Endodermal cell (in vitro differentiated cells): ENCODE measurements at regions not wholly inside any gene's neighbourhood (a gene's known extent, or its start where the extent isn't known, plus 50 kb on each side); places are given as distances from the start of the nearest gene placed in this dataset.
A peak's percentile ranks its signal among the peaks of the same experiment; 100 is the strongest.

Experiments
- DNase-seq: peaks from one replicate; pipeline ENCODE4 v3.0.0-alpha.2; 2017
- H3K27ac ChIP-seq: 2 replicates; pipeline ENCODE4 v1.5.1; 2013; ENCODE audit warnings: mild to moderate bottlenecking, low read depth, low read length, moderate library complexity
- H3K27me3 ChIP-seq: 2 replicates; pipeline ENCODE4 v1.6.1; 2013; ENCODE audit warnings: mild to moderate bottlenecking, low read length, moderate library complexity; ENCODE audit not compliant: insufficient read depth, control insufficient read depth, poor library complexity, severe bottlenecking
- H3K36me3 ChIP-seq: 2 replicates; pipeline ENCODE4 v1.7.0; 2013; ENCODE audit warnings: mild to moderate bottlenecking, low read length, moderate library complexity; ENCODE audit not compliant: control insufficient read depth, insufficient read depth
- H3K4me1 ChIP-seq: one replicate; pipeline ENCODE4 v1.7.0; 2013; ENCODE audit warnings: low read length; ENCODE audit not compliant: control insufficient read depth, insufficient read depth
- H3K4me3 ChIP-seq: 2 replicates; pipeline ENCODE4 v1.5.1; 2013; ENCODE audit warnings: mild to moderate bottlenecking, low read length, moderate library complexity
- H3K9ac ChIP-seq: 2 replicates; pipeline ENCODE4 v1.6.1; 2013; ENCODE audit warnings: mild to moderate bottlenecking, low read length, moderate library complexity; ENCODE audit not compliant: poor library complexity, severe bottlenecking; ENCODE audit errors: extremely low read depth
- H3K9me3 ChIP-seq: 2 replicates; pipeline ENCODE4 v1.6.1; 2013; ENCODE audit warnings: mild to moderate bottlenecking, low read length, moderate library complexity; ENCODE audit not compliant: control insufficient read depth
- H3K27ac Mint-ChIP-seq: 2 replicates; pipeline ENCODE4 v1.8.0; 2020; ENCODE audit warnings: mixed read lengths
- H3K27me3 Mint-ChIP-seq: 2 replicates; pipeline ENCODE4 v1.8.0; 2021; ENCODE audit warnings: mild to moderate bottlenecking, mixed read lengths; ENCODE audit not compliant: insufficient read depth
- H3K36me3 Mint-ChIP-seq: 2 replicates; pipeline ENCODE4 v1.8.0; 2020; ENCODE audit warnings: low read depth, mixed read lengths
- H3K4me1 Mint-ChIP-seq: 2 replicates; pipeline ENCODE4 v1.8.0; 2020; ENCODE audit warnings: mixed read lengths
- H3K4me3 Mint-ChIP-seq: 2 replicates; pipeline ENCODE4 v1.8.0; 2020; ENCODE audit warnings: mild to moderate bottlenecking, moderate library complexity, mixed read lengths
- H3K9me3 Mint-ChIP-seq: 2 replicates; pipeline ENCODE4 v1.8.0; 2020; ENCODE audit warnings: mild to moderate bottlenecking, mixed read lengths
- CTCF ChIP-seq: fragments of 200-600 bp; sonication (generic); conservative IDR thresholded peaks from 2 replicates; pipeline ENCODE4 v1.5.0; 2021; ENCODE audit warnings: antibody characterized with exemption, mild to moderate bottlenecking
- WGBS, 2 experiments: methylation state at CpG; one replicate each; pipeline versions ENCODE4 v1.1.5 to v1.1.7; 2013; ENCODE audit warnings: missing lambda C conversion rate in 2 of 2, mixed read lengths in 1 of 2; ENCODE audit not compliant: insufficient coverage in 1 of 2, insufficient read length in 1 of 2; 5-methylcytosine and 5-hydroxymethylcytosine counted together

- Mint-ChIP-seq H3K27me3 (peaks cover 2% of the 10 kb centered on the region), H3K9me3 (no peaks in the 10 kb centered on the region), H3K4me3 (no peak overlapping the region), H3K4me1 (peaks cover 2% of the 10 kb centered on the region), H3K36me3 (no peaks in the 10 kb centered on the region), H3K27ac (no peak overlapping the region)
- 92 to 94% methylated on average over 2 to 11 of the region's 11 CpGs for WGBS, 2 experiments
- no peaks in the 10 kb centered on the region for H3K9me3 ChIP-seq
- no peak overlapping the region for H3K4me3 ChIP-seq
- no peak overlapping the region for H3K27ac ChIP-seq
- TF ChIP-seq CTCF: no peak
- no peaks in the 10 kb centered on the region for H3K36me3 ChIP-seq
- H3K9ac ChIP-seq: no peak overlapping the region
- DNase-seq: no peak
- H3K4me1 ChIP-seq: no peaks in the 10 kb centered on the region
- peaks cover 7% of the 10 kb centered on the region for H3K27me3 ChIP-seq
Measured at GRCh38 chr12:114847441-114848035, 163.6 kb upstream of the TBX3 start.

- DNase-seq: no peak
- Histone ChIP-seq H3K4me1 (no peaks in the 10 kb centered on the region), H3K36me3 (no peaks in the 10 kb centered on the region), H3K9ac (no peak overlapping the region), H3K4me3 (no peak overlapping the region), H3K9me3 (no peaks in the 10 kb centered on the region), H3K27me3 (peaks cover 7% of the 10 kb centered on the region), H3K27ac (no peak overlapping the region)
- Mint-ChIP-seq H3K4me3 (no peak overlapping the region), H3K9me3 (no peaks in the 10 kb centered on the region), H3K27ac (no peak overlapping the region), H3K36me3 (no peaks in the 10 kb centered on the region), H3K27me3 (peaks cover 2% of the 10 kb centered on the region), H3K4me1 (peaks cover 2% of the 10 kb centered on the region)
- 88 to 95% methylated on average over 8 of the region's 8 CpGs for WGBS, 2 experiments
- no peak for TF ChIP-seq CTCF
Measured at GRCh38 chr12:114846771-114847170, 162.8 kb upstream of the TBX3 start.

- no peak overlapping the region for H3K4me3 Mint-ChIP-seq
- no peaks in the 10 kb centered on the region for H3K9me3 Mint-ChIP-seq
- Histone ChIP-seq H3K27me3 (no peaks in the 10 kb centered on the region), H3K4me3 (no peak overlapping the region), H3K9me3 (no peaks in the 10 kb centered on the region), H3K27ac (no peak overlapping the region), H3K36me3 (no peaks in the 10 kb centered on the region), H3K4me1 (no peaks in the 10 kb centered on the region), H3K9ac (no peak overlapping the region)
- H3K4me1 Mint-ChIP-seq: peaks cover 3% of the 10 kb centered on the region
- peak; percentile 81 for DNase-seq
- TF ChIP-seq CTCF: no peak
- no peak overlapping the region for H3K27ac Mint-ChIP-seq
- no peaks in the 10 kb centered on the region for H3K27me3 Mint-ChIP-seq
- H3K36me3 Mint-ChIP-seq: no peaks in the 10 kb centered on the region
- 63 to 68% methylated on average over 5 of the region's 5 CpGs for WGBS, 2 experiments
Measured at GRCh38 chr12:114841557-114842251, 157.7 kb upstream of the TBX3 start.
